Progenitor cell of endocrine pancreas (in vitro differentiated cells): ENCODE measurements at regions not wholly inside any gene's neighbourhood (a gene's known extent, or its start where the extent isn't known, plus 50 kb on each side); places are given as distances from the start of the nearest gene placed in this dataset.

Source experiments
- DNase-seq: peaks from one replicate; pipeline ENCODE4 v3.0.0; 2021; ENCODE audit warnings: low spot score; ENCODE audit not compliant: unreplicated experiment
- H3K27ac Mint-ChIP-seq: 2 replicates; pipeline ENCODE4 v1.8.0; 2021; ENCODE audit warnings: mild to moderate bottlenecking, moderate library complexity, mixed read lengths
- H3K27me3 Mint-ChIP-seq: 2 replicates; pipeline ENCODE4 v1.8.0; 2021; ENCODE audit warnings: mixed read lengths
- H3K36me3 Mint-ChIP-seq: 2 replicates; pipeline ENCODE4 v1.8.0; 2022; ENCODE audit warnings: mixed read lengths; ENCODE audit not compliant: insufficient read depth
- H3K4me1 Mint-ChIP-seq: 2 replicates; pipeline ENCODE4 v1.8.0; 2021; ENCODE audit warnings: low read depth, mixed read lengths
- H3K4me3 Mint-ChIP-seq: 2 replicates; pipeline ENCODE4 v1.8.0; 2021; ENCODE audit warnings: low read depth, mild to moderate bottlenecking, moderate library complexity, mixed read lengths
- H3K9me3 Mint-ChIP-seq: 2 replicates; pipeline ENCODE4 v1.8.0; 2021; ENCODE audit warnings: low read depth, mixed read lengths
- CTCF ChIP-seq: fragments of 200-600 bp; sonication (generic); IDR thresholded peaks from one replicate; pipeline ENCODE4 v1.5.0; 2021; ENCODE audit warnings: antibody characterized with exemption, mild to moderate bottlenecking; ENCODE audit not compliant: unreplicated experiment

DNA sequence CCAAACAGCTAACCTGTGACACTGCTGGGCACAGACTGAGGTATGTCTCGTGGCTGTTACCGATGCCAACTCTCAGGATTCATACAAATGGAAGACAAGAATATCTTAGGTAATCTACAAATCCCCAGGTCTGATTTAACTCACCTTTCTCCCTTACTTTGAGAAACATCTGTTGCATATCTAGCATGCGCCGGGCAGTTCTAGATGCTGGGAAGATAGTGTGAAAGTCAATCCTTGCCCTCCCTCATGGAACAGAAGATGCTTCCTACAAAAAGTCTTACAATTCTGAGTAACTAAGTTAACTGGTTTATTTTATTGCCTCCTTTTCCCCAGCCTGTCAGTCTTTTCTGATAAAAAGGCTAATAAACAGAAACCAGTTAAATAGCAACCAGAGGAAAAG lies 212.2 kb upstream of the FAT1 start:
- peaks cover 6% of the 10 kb centered on the region for H3K4me1 Mint-ChIP-seq
- H3K9me3 Mint-ChIP-seq, result no peaks in the 10 kb centered on the region

GRCh38 chr4:186936496-186937375 lies 213.1 kb upstream of the FAT1 start:
- peak; percentile 6 for TF ChIP-seq CTCF
- no peak overlapping the region for H3K4me3 Mint-ChIP-seq
- no peaks in the 10 kb centered on the region for H3K9me3 Mint-ChIP-seq
- peaks cover 6% of the 10 kb centered on the region for H3K4me1 Mint-ChIP-seq
- no peak for DNase-seq
- no peaks in the 10 kb centered on the region for H3K27me3 Mint-ChIP-seq
- H3K27ac Mint-ChIP-seq, result no peak overlapping the region
- no peaks in the 10 kb centered on the region for H3K36me3 Mint-ChIP-seq

More for the DNA sequence above, 212.2 kb upstream of the FAT1 start:
- Mint-ChIP-seq H3K36me3 (no peaks in the 10 kb centered on the region), H3K27me3 (no peaks in the 10 kb centered on the region), H3K4me3 (no peak overlapping the region), H3K27ac (no peak overlapping the region)
- no peak for TF ChIP-seq CTCF
- DNase-seq, result no peak

DNA sequence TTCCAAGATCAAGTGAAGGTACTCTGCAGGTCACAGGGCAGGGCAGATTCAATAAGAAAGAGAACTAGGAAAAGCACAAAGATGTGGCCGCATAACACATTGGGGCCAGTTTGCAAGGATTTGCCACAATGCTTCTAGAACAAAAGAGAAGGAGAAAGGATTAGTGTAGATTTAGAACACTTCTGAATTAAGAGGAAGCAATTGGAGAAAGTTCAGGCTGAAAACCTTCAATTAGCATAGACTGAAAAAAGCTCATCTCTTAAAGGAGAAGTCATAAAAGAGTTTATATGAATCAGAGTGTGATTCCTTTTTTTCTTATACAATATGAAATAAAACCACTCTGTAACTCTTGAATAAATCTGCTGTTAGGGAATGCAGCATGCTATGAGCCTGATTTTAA lies 215.6 kb upstream of the FAT1 start:
- Mint-ChIP-seq H3K27ac (no peak overlapping the region), H3K27me3 (peaks cover 7% of the 10 kb centered on the region), H3K36me3 (no peaks in the 10 kb centered on the region), H3K4me1 (peaks cover 6% of the 10 kb centered on the region), H3K4me3 (no peak overlapping the region), H3K9me3 (no peaks in the 10 kb centered on the region)
- no peak for DNase-seq
- TF ChIP-seq CTCF, result no peak

DNA sequence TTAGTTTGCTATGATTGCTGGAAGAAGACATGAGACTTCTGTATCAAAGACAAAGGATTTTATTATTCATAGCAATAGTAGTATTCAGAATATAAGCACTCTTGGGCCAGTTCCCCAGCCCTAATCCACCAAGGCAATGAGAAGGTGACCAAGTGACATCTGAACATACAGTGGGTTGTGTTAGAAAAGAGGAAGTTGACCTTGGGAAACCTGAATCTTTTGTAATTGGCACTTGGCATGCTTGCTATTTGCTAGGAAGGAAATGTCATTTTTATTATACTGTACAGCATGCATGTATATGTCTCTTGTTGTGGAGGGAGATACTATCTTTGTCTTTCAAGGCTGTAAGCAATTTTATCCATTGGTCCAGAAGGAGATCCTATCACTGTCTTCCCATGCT lies 216.1 kb upstream of the FAT1 start:
- no peak overlapping the region for H3K4me3 Mint-ChIP-seq
- no peak for TF ChIP-seq CTCF
- H3K9me3 Mint-ChIP-seq, result no peaks in the 10 kb centered on the region
- DNase-seq, result no peak
- H3K27ac Mint-ChIP-seq, result no peak overlapping the region
- no peaks in the 10 kb centered on the region for H3K36me3 Mint-ChIP-seq
- peaks cover 10% of the 10 kb centered on the region for H3K27me3 Mint-ChIP-seq
- peaks cover 6% of the 10 kb centered on the region for H3K4me1 Mint-ChIP-seq

- Mint-ChIP-seq H3K4me3 (no peak overlapping the region), H3K9me3 (no peaks in the 10 kb centered on the region), H3K27ac (no peak overlapping the region), H3K36me3 (no peaks in the 10 kb centered on the region), H3K4me1 (peaks cover 6% of the 10 kb centered on the region), H3K27me3 (peaks cover 15% of the 10 kb centered on the region)
- DNase-seq, result no peak
- no peak for TF ChIP-seq CTCF
Observed at GRCh38 chr4:186940476-186940875, 216.8 kb upstream of the FAT1 start.
